SK-N-SH (cell line): ENCODE measurements at regions not wholly inside any gene's neighbourhood (a gene's known extent, or its start where the extent isn't known, plus 50 kb on each side); places are given as distances from the start of the nearest gene placed in this dataset.

Experiments used
- ELF1 ChIP-seq: IDR thresholded peaks from 2 replicates; pipeline ENCODE4 v1.4.0; 2012
- EZH2phosphoT487 ChIP-seq: fragments of 200-600 bp; sonication (generic); IDR thresholded peaks from 2 replicates; pipeline ENCODE4 v1.6.1; 2017; ENCODE audit warnings: low read depth, mixed run types, mild to moderate bottlenecking, antibody characterized with exemption, moderate library complexity, borderline replicate concordance
- JUND ChIP-seq: IDR thresholded peaks from 2 replicates; pipeline ENCODE4 v1.4.0; 2012
- MXI1 ChIP-seq: IDR thresholded peaks from 2 replicates; pipeline ENCODE4 v1.6.1; 2012; ENCODE audit warnings: mild to moderate bottlenecking, low read depth, low read length, improper control_type of control experiment
- RAD21 ChIP-seq: IDR thresholded peaks from 2 replicates; pipeline ENCODE4 v1.6.1; 2012; ENCODE audit warnings: mild to moderate bottlenecking, low read length
- RCOR1 ChIP-seq: fragments of 150-350 bp; IDR thresholded peaks from 2 replicates; pipeline ENCODE4 v1.6.1; 2017; ENCODE audit warnings: antibody characterized with exemption, low read length
- SMC3 ChIP-seq: IDR thresholded peaks from 2 replicates; pipeline ENCODE4 v1.6.1; 2012; ENCODE audit warnings: low read depth, low read length, improper control_type of control experiment
- TCF12 ChIP-seq: IDR thresholded peaks from 2 replicates; pipeline ENCODE4 v1.4.0; 2012
- TF ChIP-seq, protein P1 (sequence below): fragments of 200-600 bp; sonication (generic); IDR thresholded peaks from 2 replicates; pipeline ENCODE4 v1.6.1; 2017; ENCODE audit warnings: antibody characterized with exemption, mild to moderate bottlenecking, moderate library complexity
- TF ChIP-seq, protein P2 (sequence below): IDR thresholded peaks from 2 replicates; pipeline ENCODE4 v1.6.1; 2012; ENCODE audit warnings: mild to moderate bottlenecking, low read depth, low read length, moderate library complexity
- TF ChIP-seq, protein P3 (sequence below): IDR thresholded peaks from 2 replicates; pipeline ENCODE4 v1.4.0; 2012; ENCODE audit warnings: low read depth

DNA sequence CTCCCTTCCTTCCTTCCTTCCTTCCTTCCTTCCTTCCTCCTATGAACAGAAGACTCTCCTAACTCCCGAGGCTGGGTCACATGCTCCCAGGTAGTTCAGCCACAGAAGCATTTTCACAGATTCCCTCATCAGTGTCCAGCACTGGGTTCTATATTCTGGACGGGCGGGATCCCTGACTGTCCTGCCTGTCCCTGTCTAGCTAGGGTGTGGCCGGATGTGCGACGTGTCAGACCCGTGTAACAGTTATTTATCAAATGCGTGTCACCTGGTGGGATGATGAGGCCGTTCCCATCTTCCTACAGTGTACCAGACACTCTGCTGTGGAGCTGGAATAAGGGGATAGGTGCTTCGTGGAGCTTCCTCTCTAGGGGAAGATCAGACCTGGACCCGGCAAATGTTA, 901.0 kb downstream of the BRD1 start:
- TF ChIP-seq, protein P1, sequence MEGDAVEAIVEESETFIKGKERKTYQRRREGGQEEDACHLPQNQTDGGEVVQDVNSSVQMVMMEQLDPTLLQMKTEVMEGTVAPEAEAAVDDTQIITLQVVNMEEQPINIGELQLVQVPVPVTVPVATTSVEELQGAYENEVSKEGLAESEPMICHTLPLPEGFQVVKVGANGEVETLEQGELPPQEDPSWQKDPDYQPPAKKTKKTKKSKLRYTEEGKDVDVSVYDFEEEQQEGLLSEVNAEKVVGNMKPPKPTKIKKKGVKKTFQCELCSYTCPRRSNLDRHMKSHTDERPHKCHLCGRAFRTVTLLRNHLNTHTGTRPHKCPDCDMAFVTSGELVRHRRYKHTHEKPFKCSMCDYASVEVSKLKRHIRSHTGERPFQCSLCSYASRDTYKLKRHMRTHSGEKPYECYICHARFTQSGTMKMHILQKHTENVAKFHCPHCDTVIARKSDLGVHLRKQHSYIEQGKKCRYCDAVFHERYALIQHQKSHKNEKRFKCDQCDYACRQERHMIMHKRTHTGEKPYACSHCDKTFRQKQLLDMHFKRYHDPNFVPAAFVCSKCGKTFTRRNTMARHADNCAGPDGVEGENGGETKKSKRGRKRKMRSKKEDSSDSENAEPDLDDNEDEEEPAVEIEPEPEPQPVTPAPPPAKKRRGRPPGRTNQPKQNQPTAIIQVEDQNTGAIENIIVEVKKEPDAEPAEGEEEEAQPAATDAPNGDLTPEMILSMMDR = no peak
- TF ChIP-seq ELF1 (no peak), TCF12 (no peak), EZH2phosphoT487 (no peak), MXI1 (no peak), JUND (no peak), RCOR1 (no peak), RAD21 (no peak), SMC3 (no peak)
- TF ChIP-seq, protein P2, sequence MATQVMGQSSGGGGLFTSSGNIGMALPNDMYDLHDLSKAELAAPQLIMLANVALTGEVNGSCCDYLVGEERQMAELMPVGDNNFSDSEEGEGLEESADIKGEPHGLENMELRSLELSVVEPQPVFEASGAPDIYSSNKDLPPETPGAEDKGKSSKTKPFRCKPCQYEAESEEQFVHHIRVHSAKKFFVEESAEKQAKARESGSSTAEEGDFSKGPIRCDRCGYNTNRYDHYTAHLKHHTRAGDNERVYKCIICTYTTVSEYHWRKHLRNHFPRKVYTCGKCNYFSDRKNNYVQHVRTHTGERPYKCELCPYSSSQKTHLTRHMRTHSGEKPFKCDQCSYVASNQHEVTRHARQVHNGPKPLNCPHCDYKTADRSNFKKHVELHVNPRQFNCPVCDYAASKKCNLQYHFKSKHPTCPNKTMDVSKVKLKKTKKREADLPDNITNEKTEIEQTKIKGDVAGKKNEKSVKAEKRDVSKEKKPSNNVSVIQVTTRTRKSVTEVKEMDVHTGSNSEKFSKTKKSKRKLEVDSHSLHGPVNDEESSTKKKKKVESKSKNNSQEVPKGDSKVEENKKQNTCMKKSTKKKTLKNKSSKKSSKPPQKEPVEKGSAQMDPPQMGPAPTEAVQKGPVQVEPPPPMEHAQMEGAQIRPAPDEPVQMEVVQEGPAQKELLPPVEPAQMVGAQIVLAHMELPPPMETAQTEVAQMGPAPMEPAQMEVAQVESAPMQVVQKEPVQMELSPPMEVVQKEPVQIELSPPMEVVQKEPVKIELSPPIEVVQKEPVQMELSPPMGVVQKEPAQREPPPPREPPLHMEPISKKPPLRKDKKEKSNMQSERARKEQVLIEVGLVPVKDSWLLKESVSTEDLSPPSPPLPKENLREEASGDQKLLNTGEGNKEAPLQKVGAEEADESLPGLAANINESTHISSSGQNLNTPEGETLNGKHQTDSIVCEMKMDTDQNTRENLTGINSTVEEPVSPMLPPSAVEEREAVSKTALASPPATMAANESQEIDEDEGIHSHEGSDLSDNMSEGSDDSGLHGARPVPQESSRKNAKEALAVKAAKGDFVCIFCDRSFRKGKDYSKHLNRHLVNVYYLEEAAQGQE = no peak
- TF ChIP-seq, protein P3, sequence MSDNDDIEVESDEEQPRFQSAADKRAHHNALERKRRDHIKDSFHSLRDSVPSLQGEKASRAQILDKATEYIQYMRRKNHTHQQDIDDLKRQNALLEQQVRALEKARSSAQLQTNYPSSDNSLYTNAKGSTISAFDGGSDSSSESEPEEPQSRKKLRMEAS = no peak
